HG03432 (cell line): ENCODE measurements at regions not wholly inside any gene's neighbourhood (a gene's known extent, or its start where the extent isn't known, plus 50 kb on each side); places are given as distances from the start of the nearest gene placed in this dataset.
A peak's percentile ranks its signal among the peaks of the same experiment; 100 is the strongest.
"Not testable (repeated sequence)": the region's sequence is repeated elsewhere in the genome, so short reads cannot be mapped to it uniquely, and the experiment has no call there.

Experiments
- ATAC-seq: cut with Tn5 transposase; IDR thresholded peaks from one replicate; pipeline ENCODE4 v1.9.1; 2021; ENCODE audit warnings: mild to moderate bottlenecking, moderate library complexity; ENCODE audit not compliant: unreplicated experiment

GRCh38 chr2:129833465-129833864 lies 146.0 kb upstream of the RAB6C start:
- ATAC-seq, result not testable (repeated sequence)

- ATAC-seq, result no peak
Measured at GRCh38 chr2:129847043-129847442, 132.4 kb upstream of the RAB6C start.

- peak; percentile 80 for ATAC-seq
Measured at GRCh38 chr2:129849559-129850160, 129.8 kb upstream of the RAB6C start.

- no peak for ATAC-seq
Measured at GRCh38 chr2:129857200-129857599, 122.3 kb upstream of the RAB6C start.

- no peak for ATAC-seq
Measured at GRCh38 chr2:129859175-129859574, 120.3 kb upstream of the RAB6C start.

- no peak for ATAC-seq
Measured at GRCh38 chr2:129860088-129860487, 119.4 kb upstream of the RAB6C start.

GRCh38 chr2:129861666-129862288 lies 117.7 kb upstream of the RAB6C start:
- no peak for ATAC-seq

- ATAC-seq, result no peak
Measured at GRCh38 chr2:129862668-129863067, 116.8 kb upstream of the RAB6C start.

- ATAC-seq, result no peak
Measured at GRCh38 chr2:129863350-129863749, 116.1 kb upstream of the RAB6C start.

- ATAC-seq, result no peak
Measured at GRCh38 chr2:129864719-129865118, 114.7 kb upstream of the RAB6C start.

GRCh38 chr2:129865976-129866375 lies 113.5 kb upstream of the RAB6C start:
- no peak for ATAC-seq

GRCh38 chr2:129866391-129866790 lies 113.1 kb upstream of the RAB6C start:
- no peak for ATAC-seq

GRCh38 chr2:129868151-129868550 lies 111.3 kb upstream of the RAB6C start:
- no peak for ATAC-seq

GRCh38 chr2:129870685-129871241 lies 108.7 kb upstream of the RAB6C start:
- ATAC-seq, result no peak

- no peak for ATAC-seq
Measured at GRCh38 chr2:129872446-129872845, 107.0 kb upstream of the RAB6C start.

- ATAC-seq, result no peak
Measured at GRCh38 chr2:129876541-129876940, 102.9 kb upstream of the RAB6C start.

- peak; percentile 88 for ATAC-seq
Measured at GRCh38 chr2:129877289-129877741, 102.2 kb upstream of the RAB6C start.

- ATAC-seq, result peak; percentile 34
Measured at GRCh38 chr2:129877795-129878775, 101.4 kb upstream of the RAB6C start.

- ATAC-seq, result no peak
Measured at GRCh38 chr2:129879614-129880180, 99.8 kb upstream of the RAB6C start.

- ATAC-seq, result no peak
Measured at GRCh38 chr2:129880309-129880708, 99.2 kb upstream of the RAB6C start.

GRCh38 chr2:129880971-129881370 lies 98.5 kb upstream of the RAB6C start:
- ATAC-seq, result no peak
